GM12878 (cell line): ENCODE measurements at regions not wholly inside any gene's neighbourhood (a gene's known extent, or its start where the extent isn't known, plus 50 kb on each side); places are given as distances from the start of the nearest gene placed in this dataset.

ENCODE experiments used
- ATAC-seq: fragments of 200-7000 bp; cut with Tn5 transposase; 3 replicates; pipeline ENCODE4 v1.9.1; 2020; ENCODE audit warnings: mild to moderate bottlenecking, moderate library complexity
- BruUV-seq: library from RNA; stranded (reverse); fragments of 400-500 nt; replicated peaks from 2 replicates; lab custom pipeline; 2021; lab: Mats Ljungman, UMichigan
- CTCF ChIA-PET: fragments of 300-600 bp; sonication (Branson Sonifier 250); formaldehyde crosslinking; extraction: SDS; loops from one replicate; lab custom pipeline; 2021; ENCODE audit warnings: inconsistent platforms; lab: Yijun Ruan, JAX
- POLR2A ChIA-PET: fragments of 350-600 bp; formaldehyde crosslinking; extraction: SDS; loops from one replicate; lab custom pipeline; 2021; ENCODE audit warnings: inconsistent platforms; lab: Charles Lee
- RAD21 ChIA-PET: fragments of 300-600 bp; sonication (Branson Sonifier 250); formaldehyde crosslinking; loops from one replicate; lab custom pipeline; 2023; ENCODE audit warnings: antibody characterized with exemption; ENCODE audit not compliant: unreplicated experiment; lab: Charles Lee
- SMC1A ChIA-PET: fragments of 300-600 bp; sonication (Branson Sonifier 250); formaldehyde crosslinking; loops from one replicate; lab custom pipeline; 2023; ENCODE audit not compliant: unreplicated experiment, uncharacterized antibody; lab: Charles Lee
- DNase-seq: peaks from one replicate; pipeline ENCODE4 v3.0.0-alpha.2; 2011; ENCODE audit warnings: low read depth, low spot score
- FAIRE-seq: peaks from 3 replicates; lab custom pipeline; 2011; peaks lifted over from hg19 to GRCh38; lab: Jason Lieb, UNC
- H2AFZ ChIP-seq: 2 replicates; pipeline ENCODE4 v1.6.0; 2011; ENCODE audit warnings: low read depth, low read length, control low read depth; ENCODE audit not compliant: control insufficient read depth
- H3K27ac ChIP-seq: 2 replicates; pipeline ENCODE4 v1.5.1; 2011; ENCODE audit warnings: control low read depth; ENCODE audit not compliant: control insufficient read depth, insufficient read depth
- H3K27me3 ChIP-seq, 2 experiments: replicated peaks in 1 of 2; 2 replicates each; pipeline versions ENCODE4 v1.6.0 to v1.6.1; 2011; ENCODE audit warnings: low read length in 1 of 2; ENCODE audit not compliant: control insufficient read depth in 2 of 2, insufficient read depth in 2 of 2
- H3K36me3 ChIP-seq, 2 experiments: 2 replicates each; pipeline ENCODE4 v1.5.1; 2011; ENCODE audit warnings: low read length in 1 of 2; ENCODE audit not compliant: control insufficient read depth in 2 of 2, insufficient read depth in 2 of 2
- H3K4me1 ChIP-seq: 2 replicates; pipeline ENCODE4 v1.6.1; 2011; ENCODE audit warnings: mild to moderate bottlenecking, low read length, moderate library complexity, mixed read lengths; ENCODE audit not compliant: control insufficient read depth, insufficient read depth
- H3K4me2 ChIP-seq: 2 replicates; pipeline ENCODE4 v1.6.0; 2011; ENCODE audit warnings: control low read depth; ENCODE audit not compliant: control insufficient read depth, insufficient read depth
- H3K4me3 ChIP-seq: fragments of 200-600 bp; sonication (generic); 2 replicates; pipeline ENCODE4 v1.5.1; 2016
- H3K79me2 ChIP-seq: 2 replicates; pipeline ENCODE4 v1.6.0; 2011; ENCODE audit warnings: low read length; ENCODE audit not compliant: control insufficient read depth, insufficient read depth
- H3K9ac ChIP-seq: 2 replicates; pipeline ENCODE4 v1.8.0; 2011; ENCODE audit warnings: low read length, control low read depth, mixed read lengths; ENCODE audit not compliant: control insufficient read depth, insufficient read depth
- H3K9me3 ChIP-seq: replicated peaks from 3 replicates; pipeline ENCODE4 v1.5.1; 2011; ENCODE audit warnings: mild to moderate bottlenecking, low read length; ENCODE audit not compliant: control insufficient read depth, insufficient read depth
- H4K20me1 ChIP-seq: 2 replicates; pipeline ENCODE4 v1.6.0; 2011; ENCODE audit not compliant: control insufficient read depth, insufficient read depth
- BMI1 ChIP-seq: fragments of 450-650 bp; IDR thresholded peaks from 2 replicates; pipeline ENCODE4 v1.6.1; 2016; ENCODE audit warnings: mild to moderate bottlenecking, moderate library complexity, borderline replicate concordance
- GABPA ChIP-seq: IDR thresholded peaks from 2 replicates; pipeline ENCODE4 v1.6.1; 2014; ENCODE audit warnings: antibody characterized with exemption, low read depth, mild to moderate bottlenecking, inconsistent platforms
- KAT2A ChIP-seq: conservative IDR thresholded peaks from 2 replicates; pipeline ENCODE4 v1.6.1; 2011; ENCODE audit warnings: low read depth, low read length; ENCODE audit not compliant: control insufficient read depth
- MEF2A ChIP-seq: IDR thresholded peaks from 2 replicates; pipeline ENCODE4 v1.6.1; 2011; ENCODE audit warnings: low read depth, mild to moderate bottlenecking, low read length, moderate library complexity; ENCODE audit not compliant: insufficient read depth
- MYB ChIP-seq: fragments of 150-350 bp; IDR thresholded peaks from 2 replicates; pipeline ENCODE4 v1.6.1; 2014; ENCODE audit warnings: mild to moderate bottlenecking, low read depth, low read length, borderline replicate concordance
- NFIC ChIP-seq: IDR thresholded peaks from 2 replicates; pipeline ENCODE4 v1.6.1; 2012; ENCODE audit warnings: low read depth, mild to moderate bottlenecking, inconsistent platforms, low read length, moderate library complexity
- PAX8 ChIP-seq: fragments of 450-650 bp; IDR thresholded peaks from 2 replicates; pipeline ENCODE4 v1.6.1; 2017; ENCODE audit warnings: mild to moderate bottlenecking, moderate library complexity
- RCOR1 ChIP-seq: conservative IDR thresholded peaks from 2 replicates; pipeline ENCODE4 v1.6.1; 2012; ENCODE audit warnings: low read depth, low read length, improper control_type of control experiment
- RELA ChIP-seq: fragments of 450-650 bp; IDR thresholded peaks from 2 replicates; pipeline ENCODE4 v1.8.0; 2014; ENCODE audit warnings: borderline replicate concordance; ENCODE audit not compliant: partially characterized antibody
- RFX5 ChIP-seq: IDR thresholded peaks from 2 replicates; pipeline ENCODE4 v1.6.1; 2011; ENCODE audit warnings: low read depth, low read length, improper control_type of control experiment
- SIN3A ChIP-seq: IDR thresholded peaks from 2 replicates; pipeline ENCODE4 v1.6.1; 2012; ENCODE audit warnings: low read depth, low read length, improper control_type of control experiment
- SMC3 ChIP-seq: IDR thresholded peaks from 2 replicates; pipeline ENCODE4 v1.6.1; 2011; ENCODE audit warnings: low read length, improper control_type of control experiment, borderline replicate concordance
- SP1 ChIP-seq: IDR thresholded peaks from one replicate; pipeline ENCODE4 v1.6.1; 2011; ENCODE audit warnings: low read depth, low read length
- YBX1 ChIP-seq: fragments of 450-650 bp; IDR thresholded peaks from 2 replicates; pipeline ENCODE4 v1.6.1; 2016; ENCODE audit warnings: antibody characterized with exemption
- YY1 ChIP-seq: IDR thresholded peaks from 2 replicates; pipeline ENCODE4 v1.6.1; 2011; ENCODE audit warnings: low read depth, mild to moderate bottlenecking, low read length
- WGBS: methylation state at CpG from one replicate; pipeline ENCODE4 v1.1.6; 2016; ENCODE audit warnings: low lambda C conversion rate; ENCODE audit not compliant: insufficient replicate concordance, insufficient coverage; ENCODE audit errors: missing lambda C conversion rate; 5-methylcytosine and 5-hydroxymethylcytosine counted together
- in situ Hi-C: fragments of 300-500 bp; cut with MboI; formaldehyde crosslinking; loops from 9 replicates; pipeline ENCODE4 v1.14.3; 2018; ENCODE audit warnings: mixed read lengths
- intact Hi-C: fragments of 100-400 bp; cut with micrococcal nuclease; formaldehyde crosslinking; loops from one replicate; pipeline ENCODE4 v1.14.2; 2022; ENCODE audit not compliant: unreplicated experiment
- TF ChIP-seq, protein P1 (sequence below): IDR thresholded peaks from 2 replicates; pipeline ENCODE4 v1.6.1; 2011; ENCODE audit warnings: low read depth, mild to moderate bottlenecking, low read length, moderate library complexity, borderline replicate concordance; ENCODE audit errors: extremely low read depth
- TF ChIP-seq, protein P2 (sequence below): fragments of 450-650 bp; formaldehyde crosslinking; IDR thresholded peaks from 2 replicates; pipeline ENCODE4 v1.5.0; 2022; ENCODE audit warnings: mild to moderate bottlenecking, missing genetic modification characterization
- TF ChIP-seq, protein P3 (sequence below): IDR thresholded peaks from 2 replicates; pipeline ENCODE4 v1.6.1; 2012; ENCODE audit warnings: low read depth, low read length, improper control_type of control experiment

DNA sequence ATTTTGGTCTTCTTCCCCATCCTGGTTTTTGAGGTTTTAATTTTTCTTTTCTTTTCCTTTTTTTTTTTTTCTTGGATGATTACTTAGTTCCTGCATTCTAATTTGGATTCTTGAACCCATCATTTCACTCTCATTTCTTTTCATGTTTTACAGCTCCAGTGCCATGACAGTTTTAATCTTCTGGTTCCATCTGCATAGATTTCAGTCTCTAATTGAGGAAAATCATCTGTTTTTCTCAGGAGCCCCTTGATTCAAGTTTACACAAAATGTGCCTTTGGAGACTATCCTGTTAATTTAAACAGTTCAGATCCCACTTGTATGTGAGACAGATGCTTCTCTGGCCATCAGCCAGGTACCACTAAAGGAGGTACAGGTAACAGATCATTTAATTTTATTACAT, 379.9 kb downstream of the PIK3C3 start:
- H3K79me2 ChIP-seq = no peaks in the 10 kb centered on the region
- no peaks in the 10 kb centered on the region for H3K9me3 ChIP-seq
- H3K36me3 ChIP-seq = no peaks in the 10 kb centered on the region
- in situ Hi-C loops = no loop called here
- RAD21 ChIA-PET = no interaction called here
- H3K27ac ChIP-seq = no peak overlapping the region
- H3K4me2 ChIP-seq = no peak overlapping the region
- DNase-seq (no peak), FAIRE-seq (no peak), ATAC-seq (no peak)
- no peak overlapping the region for H3K9ac ChIP-seq
- intact Hi-C loops = no loop called here
- no peak overlapping the region for H2AFZ ChIP-seq
- CTCF ChIA-PET = interaction anchor here (1.5 kb wide), 1 partner anchor 221 kb away, joined by 3 read pairs; no protein-coding TSS in a partner anchor
- SMC1A ChIA-PET = no interaction called here
- no peaks in the 10 kb centered on the region for H4K20me1 ChIP-seq
- no peaks in the 10 kb centered on the region for H3K27me3 ChIP-seq
- no peak for TF ChIP-seq RELA
- no peak for TF ChIP-seq NFIC
- no peak for TF ChIP-seq RFX5
- no peak for TF ChIP-seq MEF2A
- TF ChIP-seq, protein P1, sequence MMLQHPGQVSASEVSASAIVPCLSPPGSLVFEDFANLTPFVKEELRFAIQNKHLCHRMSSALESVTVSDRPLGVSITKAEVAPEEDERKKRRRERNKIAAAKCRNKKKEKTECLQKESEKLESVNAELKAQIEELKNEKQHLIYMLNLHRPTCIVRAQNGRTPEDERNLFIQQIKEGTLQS = no peak
- no peak for TF ChIP-seq RCOR1
- no peak for TF ChIP-seq GABPA
- POLR2A ChIA-PET = no interaction called here
- BruUV-seq = no TSS peak
- H3K4me1 ChIP-seq = no peaks in the 10 kb centered on the region
- no peak overlapping the region for H3K4me3 ChIP-seq

DNA sequence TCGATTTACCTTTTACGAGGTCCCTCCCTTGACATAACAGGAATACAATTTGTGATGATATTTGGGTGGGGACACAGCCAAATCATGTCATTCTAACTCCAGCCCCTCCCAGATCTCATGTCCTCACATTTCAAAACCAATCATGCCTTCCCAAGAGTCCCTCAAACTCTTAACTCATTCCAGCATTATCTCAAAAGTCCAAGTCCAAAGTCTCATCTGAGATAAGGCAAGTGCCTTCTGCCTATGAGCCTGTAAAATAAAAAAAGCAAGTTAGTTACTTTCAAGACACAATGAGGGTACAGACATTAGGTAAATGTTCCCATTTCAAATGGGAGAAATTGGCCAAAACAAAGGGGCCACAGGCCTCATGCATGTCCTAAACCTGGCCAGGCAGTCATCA, 381.1 kb downstream of the PIK3C3 start:
- WGBS = 19% methylated on average over 2 of the region's 2 CpGs
- ChIA-PET POLR2A (no interaction called here), SMC1A (no interaction called here)
- no peak for TF ChIP-seq YY1
- no peak for TF ChIP-seq SMC3
- TF ChIP-seq YBX1 = no peak
- no peak for TF ChIP-seq SP1
- no peak for TF ChIP-seq BMI1
- TF ChIP-seq SIN3A = no peak
- TF ChIP-seq, protein P2, sequence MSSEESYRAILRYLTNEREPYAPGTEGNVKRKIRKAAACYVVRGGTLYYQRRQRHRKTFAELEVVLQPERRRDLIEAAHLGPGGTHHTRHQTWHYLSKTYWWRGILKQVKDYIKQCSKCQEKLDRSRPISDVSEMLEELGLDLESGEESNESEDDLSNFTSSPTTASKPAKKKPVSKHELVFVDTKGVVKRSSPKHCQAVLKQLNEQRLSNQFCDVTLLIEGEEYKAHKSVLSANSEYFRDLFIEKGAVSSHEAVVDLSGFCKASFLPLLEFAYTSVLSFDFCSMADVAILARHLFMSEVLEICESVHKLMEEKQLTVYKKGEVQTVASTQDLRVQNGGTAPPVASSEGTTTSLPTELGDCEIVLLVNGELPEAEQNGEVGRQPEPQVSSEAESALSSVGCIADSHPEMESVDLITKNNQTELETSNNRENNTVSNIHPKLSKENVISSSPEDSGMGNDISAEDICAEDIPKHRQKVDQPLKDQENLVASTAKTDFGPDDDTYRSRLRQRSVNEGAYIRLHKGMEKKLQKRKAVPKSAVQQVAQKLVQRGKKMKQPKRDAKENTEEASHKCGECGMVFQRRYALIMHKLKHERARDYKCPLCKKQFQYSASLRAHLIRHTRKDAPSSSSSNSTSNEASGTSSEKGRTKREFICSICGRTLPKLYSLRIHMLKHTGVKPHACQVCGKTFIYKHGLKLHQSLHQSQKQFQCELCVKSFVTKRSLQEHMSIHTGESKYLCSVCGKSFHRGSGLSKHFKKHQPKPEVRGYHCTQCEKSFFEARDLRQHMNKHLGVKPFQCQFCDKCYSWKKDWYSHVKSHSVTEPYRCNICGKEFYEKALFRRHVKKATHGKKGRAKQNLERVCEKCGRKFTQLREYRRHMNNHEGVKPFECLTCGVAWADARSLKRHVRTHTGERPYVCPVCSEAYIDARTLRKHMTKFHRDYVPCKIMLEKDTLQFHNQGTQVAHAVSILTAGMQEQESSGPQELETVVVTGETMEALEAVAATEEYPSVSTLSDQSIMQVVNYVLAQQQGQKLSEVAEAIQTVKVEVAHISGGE (CRISPR knock-in tag) = no peak
- TF ChIP-seq PAX8 = no peak
- TF ChIP-seq, protein P3, sequence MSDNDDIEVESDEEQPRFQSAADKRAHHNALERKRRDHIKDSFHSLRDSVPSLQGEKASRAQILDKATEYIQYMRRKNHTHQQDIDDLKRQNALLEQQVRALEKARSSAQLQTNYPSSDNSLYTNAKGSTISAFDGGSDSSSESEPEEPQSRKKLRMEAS = no peak
- no peak for TF ChIP-seq MYB
- no peak for TF ChIP-seq KAT2A

More for the DNA sequence above, 381.1 kb downstream of the PIK3C3 start:
- Histone ChIP-seq H3K79me2 (no peaks in the 10 kb centered on the region), H3K4me3 (no peak overlapping the region), H3K9me3 (no peaks in the 10 kb centered on the region), H4K20me1 (no peaks in the 10 kb centered on the region), H3K27me3 (no peaks in the 10 kb centered on the region), H3K36me3 (no peaks in the 10 kb centered on the region), H2AFZ (no peak overlapping the region), H3K4me2 (no peak overlapping the region), H3K27ac (no peak overlapping the region), H3K9ac (no peak overlapping the region), H3K4me1 (no peaks in the 10 kb centered on the region)
- DNase-seq (no peak), FAIRE-seq (no peak), ATAC-seq (no peak)
- CTCF ChIA-PET = no interaction called here
- in situ Hi-C loops (no loop called here), intact Hi-C loops (no loop called here)
- RAD21 ChIA-PET = no interaction called here
- BruUV-seq = no TSS peak
